Stimulated activated CD4-positive, alpha-beta T cell treated with anti-CD3 and anti-CD28 coated beads, Interleukin-12 subunit alpha, Interleukin-12 subunit beta, amount 100 ng/mL, for 4 hours (primary cell): ENCODE measurements at regions not wholly inside any gene's neighbourhood (a gene's known extent, or its start where the extent isn't known, plus 50 kb on each side); places are given as distances from the start of the nearest gene placed in this dataset.
A peak's percentile ranks its signal among the peaks of the same experiment; 100 is the strongest.
"Not testable (repeated sequence)": the region's sequence is repeated elsewhere in the genome, so short reads cannot be mapped to it uniquely, and the experiment has no call there.

Experiments
- DNase-seq: peaks from one replicate; pipeline ENCODE4 v3.0.0-alpha.2; 2020

- DNase-seq: no peak
Observed at GRCh38 chr12:119931402-119931801, 54.3 kb upstream of the CIT start.

DNA sequence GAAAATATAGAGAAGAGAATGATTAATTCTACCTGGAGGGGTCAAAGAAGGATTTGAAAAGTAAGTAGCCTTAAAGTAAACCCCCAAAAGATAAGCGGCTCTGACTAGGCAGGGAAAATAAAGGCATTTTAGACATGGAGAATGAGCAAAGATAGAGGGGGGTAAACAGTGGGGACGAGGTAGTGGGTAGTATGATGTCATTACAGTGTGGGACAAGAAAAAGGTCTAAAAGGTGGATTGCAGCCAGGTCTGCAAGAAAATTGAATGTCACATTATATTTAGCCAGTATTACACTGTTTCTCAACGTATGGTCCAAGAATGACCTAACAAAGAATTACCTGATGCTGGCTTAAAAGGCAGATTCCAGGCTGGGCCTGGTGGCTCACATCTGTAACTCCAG lies 55.8 kb upstream of the CIT start:
- no peak for DNase-seq

- not testable (repeated sequence) for DNase-seq
Observed at GRCh38 chr12:119934780-119935179, 54.3 kb upstream of the BICDL1 start.

DNA sequence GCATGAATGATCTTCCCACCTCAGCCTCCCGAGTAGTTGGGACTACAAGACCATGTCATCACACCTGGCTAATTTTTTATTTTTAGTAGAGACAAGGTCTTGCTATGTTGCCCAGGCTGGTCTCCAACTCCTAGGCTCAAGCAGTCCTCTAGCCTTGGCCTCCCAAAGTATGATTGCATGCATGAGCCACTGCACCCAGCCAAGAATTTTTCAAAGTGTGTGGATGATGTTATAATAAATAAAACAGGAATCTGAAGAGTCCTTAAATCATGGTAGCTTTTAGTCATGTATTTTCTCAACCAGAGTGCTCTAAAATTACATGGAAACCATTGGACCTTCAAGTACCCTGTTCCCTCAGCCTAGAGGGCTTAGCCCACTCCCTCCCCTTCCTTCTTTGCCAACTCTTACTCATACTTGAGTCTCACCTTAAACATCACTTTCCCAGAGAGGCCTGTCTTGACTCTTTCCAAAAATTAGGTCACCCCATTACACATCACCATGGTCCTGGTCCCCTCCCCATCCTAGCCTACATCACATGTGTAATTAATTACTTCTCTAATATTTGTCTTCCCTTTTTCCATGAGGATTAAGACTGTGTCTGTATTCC lies 52.2 kb upstream of the BICDL1 start:
- DNase-seq: no peak

DNA sequence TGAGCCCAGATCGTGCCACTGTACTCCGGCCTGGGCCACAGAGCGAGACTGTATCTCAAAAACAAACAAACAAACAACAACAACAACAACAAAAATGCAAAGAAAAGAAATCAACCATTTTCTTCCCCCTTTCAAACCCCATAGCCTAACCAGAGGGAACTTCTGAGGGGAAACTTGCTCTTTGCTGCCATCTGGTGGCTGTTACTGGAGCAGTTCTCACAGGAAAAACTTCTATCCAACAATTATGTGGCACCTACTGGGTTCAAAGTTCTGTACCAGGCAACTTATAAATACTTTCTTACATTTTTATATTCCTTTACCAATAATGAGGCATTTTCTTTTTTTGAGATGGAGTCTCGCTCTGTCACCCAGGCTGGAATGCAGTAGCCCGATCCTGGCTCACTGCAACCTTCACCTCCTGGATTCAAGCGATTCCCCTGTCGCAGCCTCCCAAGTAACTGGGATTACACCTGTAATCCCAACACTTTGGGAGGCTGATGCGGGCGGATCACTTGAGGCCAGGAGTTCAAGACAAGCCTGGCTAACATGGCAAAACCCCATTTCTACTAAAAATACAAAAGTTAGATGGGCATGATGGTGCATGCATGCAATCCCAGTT lies 50.9 kb upstream of the BICDL1 start:
- peak; percentile 66 for DNase-seq
